HCT116 (cell line): ENCODE measurements at regions not wholly inside any gene's neighbourhood (a gene's known extent, or its start where the extent isn't known, plus 50 kb on each side); places are given as distances from the start of the nearest gene placed in this dataset.

Experiments used
- ATAC-seq: fragments of 200-7000 bp; cut with Tn5 transposase; 2 replicates; pipeline ENCODE4 v1.9.1; 2020; ENCODE audit warnings: mild to moderate bottlenecking, moderate library complexity
- BruUV-seq: library from RNA; stranded (reverse); fragments of 400-500 nt; replicated peaks from 2 replicates; lab custom pipeline; 2021; lab: Mats Ljungman, UMichigan
- CTCF ChIA-PET: fragments of 300-600 bp; sonication (Branson Sonifier 250); formaldehyde crosslinking; loops from one replicate; lab custom pipeline; 2021; ENCODE audit warnings: antibody characterized with exemption; lab: Charles Lee
- POLR2A ChIA-PET: fragments of 300-600, 350-600 bp; sonication (Branson Sonifier 250); formaldehyde crosslinking; loops from one replicate; lab custom pipeline; 2021; ENCODE audit warnings: antibody characterized with exemption; lab: Charles Lee
- RAD21 ChIA-PET, 2 experiments: fragments of 300-600 bp; sonication (Branson Sonifier 250); formaldehyde crosslinking; loops; one replicate each; lab custom pipeline; 2023; ENCODE audit warnings: low total read pairs in 2 of 2; ENCODE audit not compliant: uncharacterized antibody in 2 of 2, unreplicated experiment in 2 of 2, low non-redundant PET in 1 of 2; lab: Charles Lee
- DNase-seq: peaks from one replicate; pipeline ENCODE4 v3.0.0-alpha.2; 2010; ENCODE audit warnings: low read depth, low spot score
- H2AFZ ChIP-seq: fragments of 200-600 bp; shearing (Covaris generic), sonication (generic); 2 replicates; pipeline ENCODE4 v1.6.1; 2017; ENCODE audit warnings: low read depth, mixed run types, mixed read lengths, antibody characterized with exemption, low read length; ENCODE audit not compliant: poor library complexity, severe bottlenecking
- H3K27ac ChIP-seq: 2 replicates; pipeline ENCODE4 v1.5.1; 2012; ENCODE audit warnings: low read depth, low read length
- H3K27me3 ChIP-seq: fragments of 200-600 bp; sonication (generic); 2 replicates; pipeline ENCODE4 v1.6.1; 2016; ENCODE audit warnings: mixed run types, low read length, mixed read lengths; ENCODE audit not compliant: insufficient read depth
- H3K36me3 ChIP-seq, 2 experiments: fragments of 200-500 bp in 1 of 2; fragments of 200-600 bp in 1 of 2; sonication (Bioruptor generic) in 1 of 2; sonication (generic) in 1 of 2; 2 replicates each; pipeline versions ENCODE4 v1.5.1 to v1.6.1; 2014 to 2016; ENCODE audit warnings: low read length in 2 of 2, inconsistent platforms in 1 of 2, mixed read lengths in 1 of 2, mixed run types in 1 of 2; ENCODE audit not compliant: insufficient read depth in 2 of 2, control insufficient read depth in 1 of 2
- H3K4me1 ChIP-seq, 2 experiments: fragments of 200-600 bp in 1 of 2; sonication (generic) in 1 of 2; 2 replicates each; pipeline versions ENCODE4 v1.5.1 to v1.6.1; 2012 to 2017; ENCODE audit warnings: low read length in 2 of 2, inconsistent platforms in 1 of 2, mild to moderate bottlenecking in 1 of 2, mixed read lengths in 1 of 2, mixed run types in 1 of 2, moderate library complexity in 1 of 2; ENCODE audit not compliant: insufficient read depth in 2 of 2, control insufficient read depth in 1 of 2
- H3K4me2 ChIP-seq: fragments of 200-600 bp; sonication (generic); 2 replicates; pipeline ENCODE4 v1.6.1; 2017; ENCODE audit warnings: mixed run types, low read length, mixed read lengths
- H3K4me3 ChIP-seq, 2 experiments: fragments of 200-600 bp in 1 of 2; sonication (generic) in 1 of 2; replicated peaks in 1 of 2; 2 replicates each; pipeline ENCODE4 v1.5.1; 2011 to 2016; ENCODE audit warnings: low read length in 2 of 2, control low read depth in 1 of 2, low read depth in 1 of 2, mild to moderate bottlenecking in 1 of 2, mixed read lengths in 1 of 2, mixed run types in 1 of 2
- H3K79me2 ChIP-seq: fragments of 200-600 bp; sonication (generic); 2 replicates; pipeline ENCODE4 v1.6.1; 2017; ENCODE audit warnings: mild to moderate bottlenecking, mixed run types, low read length, moderate library complexity, mixed read lengths; ENCODE audit not compliant: insufficient read depth
- H3K9ac ChIP-seq: fragments of 200-600 bp; sonication (generic); 2 replicates; pipeline ENCODE4 v1.6.1; 2016; ENCODE audit warnings: low read length, mixed read lengths
- H3K9me2 ChIP-seq: fragments of 200-600 bp; sonication (generic), shearing (Covaris generic); 2 replicates; pipeline ENCODE4 v1.6.1; 2017; ENCODE audit warnings: mixed run types, mild to moderate bottlenecking, moderate library complexity; ENCODE audit not compliant: insufficient read depth
- H3K9me3 ChIP-seq, 2 experiments: fragments of 200-500 bp in 1 of 2; fragments of 200-600 bp in 1 of 2; sonication (Bioruptor generic) in 1 of 2; sonication (generic) in 1 of 2; 2 replicates each; pipeline ENCODE4 v1.6.1; 2014 to 2017; ENCODE audit warnings: low read length in 2 of 2, mixed read lengths in 2 of 2, inconsistent platforms in 1 of 2, low read depth in 1 of 2, mild to moderate bottlenecking in 1 of 2, mixed run types in 1 of 2, moderate library complexity in 1 of 2; ENCODE audit not compliant: control insufficient read depth in 1 of 2, insufficient read depth in 1 of 2
- H4K20me1 ChIP-seq: fragments of 200-600 bp; sonication (generic), shearing (Covaris generic); 2 replicates; pipeline ENCODE4 v1.6.1; 2017; ENCODE audit warnings: mixed run types, mild to moderate bottlenecking, moderate library complexity; ENCODE audit not compliant: insufficient read depth
- CBX3 ChIP-seq: IDR thresholded peaks from 2 replicates; pipeline ENCODE4 v1.6.1; 2012; ENCODE audit warnings: low read depth
- CEBPB ChIP-seq: IDR thresholded peaks from 2 replicates; pipeline ENCODE4 v1.6.1; 2012; ENCODE audit warnings: low read depth
- CTCF ChIP-seq, 3 experiments: fragments of 200-600 bp in 1 of 3; sonication (generic) in 1 of 3; IDR thresholded peaks in 2 of 3; conservative IDR thresholded peaks in 1 of 3; 2 replicates each; pipeline ENCODE4 v1.5.1; 2012 to 2017; ENCODE audit warnings: low read depth in 2 of 3, low read length in 2 of 3, antibody characterized with exemption in 1 of 3, borderline replicate concordance in 1 of 3, control low read depth in 1 of 3, mild to moderate bottlenecking in 1 of 3, mixed read lengths in 1 of 3, mixed run types in 1 of 3, moderate library complexity in 1 of 3; ENCODE audit not compliant: insufficient read depth in 1 of 3
- ELF1 ChIP-seq: IDR thresholded peaks from 2 replicates; pipeline ENCODE4 v1.6.1; 2012; ENCODE audit warnings: low read depth, borderline replicate concordance
- POLR2A ChIP-seq: IDR thresholded peaks from 2 replicates; pipeline ENCODE4 v1.7.0; 2011; ENCODE audit warnings: borderline replicate concordance; ENCODE audit not compliant: insufficient read depth, insufficient read length; ENCODE audit errors: extremely low read depth
- SRF ChIP-seq: IDR thresholded peaks from 2 replicates; pipeline ENCODE4 v1.6.1; 2012; ENCODE audit warnings: low read depth
- TCF7L2 ChIP-seq: IDR thresholded peaks from 2 replicates; pipeline ENCODE4 v1.7.0; 2011; ENCODE audit warnings: borderline replicate concordance, inconsistent platforms; ENCODE audit not compliant: insufficient read depth, insufficient read length; ENCODE audit errors: extremely low read depth
- YY1 ChIP-seq: IDR thresholded peaks from 2 replicates; pipeline ENCODE4 v1.6.1; 2011; ENCODE audit warnings: low read length, low read depth, moderate library complexity, mild to moderate bottlenecking; ENCODE audit not compliant: insufficient replicate concordance; ENCODE audit errors: extremely low read depth
- ZNF274 ChIP-seq: fragments of 200-500 bp; sonication (Bioruptor generic); IDR thresholded peaks from 2 replicates; pipeline ENCODE4 v1.6.1; 2014; ENCODE audit warnings: mild to moderate bottlenecking, low read depth, low read length, inconsistent platforms
- intact Hi-C: fragments of 100-400 bp; cut with micrococcal nuclease; formaldehyde crosslinking; loops from 2 replicates; pipeline ENCODE4 v1.10.0; 2022

- H4K20me1 ChIP-seq: no peaks in the 10 kb centered on the region
- no peak overlapping the region for H2AFZ ChIP-seq
- peaks cover 3 to 14% of the 10 kb centered on the region in 2 experiments; a peak in 3 of 4 replicates for H3K4me1 ChIP-seq
- no TSS peak for BruUV-seq
- ChIA-PET CTCF (no interaction called here), RAD21 (no interaction called here), POLR2A (no interaction called here)
- H3K27ac ChIP-seq: no peak overlapping the region
- H3K27me3 ChIP-seq: no peaks in the 10 kb centered on the region
- H3K79me2 ChIP-seq: no peaks in the 10 kb centered on the region
- no peak overlapping the region for H3K4me2 ChIP-seq
- H3K9me2 ChIP-seq: no peaks in the 10 kb centered on the region
- no peak overlapping the region for H3K4me3 ChIP-seq
- intact Hi-C loops: no loop called here
- no peaks in the 10 kb centered on the region for H3K9me3 ChIP-seq
- ATAC-seq: no peak
- H3K9ac ChIP-seq: no peak overlapping the region
- TF ChIP-seq CTCF (IDR thresholded peaks at IDR 0.05 in 2 of 3, conservative IDR thresholded peaks at IDR 0.05 in 1 of 3; ENCODE audit: borderline replicate concordance in 1 of 3, insufficient read depth in 1 of 3, low read depth in 2 of 3, low read length in 2 of 3) (no peak), ELF1 (no peak), CBX3 (no peak), YY1 (no peak), ZNF274 (no peak), TCF7L2 (no peak), SRF (no peak), POLR2A (no peak), CEBPB (no peak)
- no peak for DNase-seq
- H3K36me3 ChIP-seq: no peaks in the 10 kb centered on the region
Measured at GRCh38 chr1:213325482-213325881, 274.4 kb downstream of the RPS6KC1 start.
